PFSK-1 (cell line): ENCODE measurements at regions not wholly inside any gene's neighbourhood (a gene's known extent, or its start where the extent isn't known, plus 50 kb on each side); places are given as distances from the start of the nearest gene placed in this dataset.

Experiments
- FOXP2 ChIP-seq: optimal IDR thresholded peaks from 2 replicates; pipeline ENCODE3; 2011; ENCODE audit warnings: borderline replicate concordance, control low read depth, inconsistent platforms; ENCODE audit not compliant: insufficient read depth; ENCODE audit errors: extremely low read length, extremely low read depth
- POLR2AphosphoS5 ChIP-seq: IDR thresholded peaks from 2 replicates; pipeline ENCODE4 v1.6.1; 2012; ENCODE audit warnings: low read depth, mild to moderate bottlenecking, control low read depth, low read length, moderate library complexity
- SIN3A ChIP-seq: IDR thresholded peaks from 2 replicates; pipeline ENCODE4 v1.6.1; 2012; ENCODE audit warnings: mild to moderate bottlenecking, low read length, moderate library complexity, borderline replicate concordance; ENCODE audit not compliant: insufficient read depth
- TAF1 ChIP-seq: IDR thresholded peaks from 2 replicates; pipeline ENCODE4 v1.6.1; 2012; ENCODE audit warnings: low read length, control low read depth, borderline replicate concordance; ENCODE audit not compliant: insufficient read depth
- TF ChIP-seq, protein P1 (sequence below), 2 experiments: IDR thresholded peaks; 2 replicates each; pipeline versions ENCODE4 v1.6.1 to v1.8.0; 2011 to 2012; ENCODE audit warnings: low read depth in 2 of 2, low read length in 2 of 2, control low read depth in 1 of 2, inconsistent platforms in 1 of 2, mild to moderate bottlenecking in 1 of 2, moderate library complexity in 1 of 2; ENCODE audit not compliant: insufficient read depth in 1 of 2

DNA sequence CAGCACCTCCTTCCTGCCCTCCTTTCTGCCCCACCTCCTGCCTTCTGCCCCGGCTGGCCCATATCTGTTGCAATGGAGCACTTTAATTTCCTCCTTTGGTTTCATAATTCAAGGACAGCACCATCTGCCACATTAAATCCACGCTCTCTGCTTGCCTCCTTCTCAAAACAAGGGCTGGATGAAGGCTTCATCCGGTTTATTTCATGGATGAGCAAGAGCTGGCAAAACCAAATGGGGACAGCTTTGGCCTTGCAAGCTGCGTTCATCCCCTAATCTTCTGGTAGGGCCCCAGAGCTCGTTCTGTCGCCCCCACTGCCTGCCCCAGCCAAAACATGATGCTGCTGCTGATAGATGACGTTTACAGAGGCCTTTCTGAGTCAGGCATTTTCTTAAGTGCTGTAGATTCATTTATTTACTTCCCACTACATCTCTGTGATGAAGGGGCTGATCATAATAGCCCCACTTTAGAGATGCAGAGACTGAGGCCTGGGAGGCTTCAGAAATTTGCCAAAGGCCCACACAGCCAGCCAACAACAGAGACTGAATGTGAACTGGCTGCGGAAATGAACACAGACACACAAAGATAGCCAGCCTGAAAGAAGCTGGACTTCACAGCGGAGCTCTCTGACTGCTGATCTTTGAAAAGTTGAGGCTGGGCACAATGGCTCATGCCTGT lies 115.6 kb upstream of the CPEB4 start:
- TF ChIP-seq, protein P1, sequence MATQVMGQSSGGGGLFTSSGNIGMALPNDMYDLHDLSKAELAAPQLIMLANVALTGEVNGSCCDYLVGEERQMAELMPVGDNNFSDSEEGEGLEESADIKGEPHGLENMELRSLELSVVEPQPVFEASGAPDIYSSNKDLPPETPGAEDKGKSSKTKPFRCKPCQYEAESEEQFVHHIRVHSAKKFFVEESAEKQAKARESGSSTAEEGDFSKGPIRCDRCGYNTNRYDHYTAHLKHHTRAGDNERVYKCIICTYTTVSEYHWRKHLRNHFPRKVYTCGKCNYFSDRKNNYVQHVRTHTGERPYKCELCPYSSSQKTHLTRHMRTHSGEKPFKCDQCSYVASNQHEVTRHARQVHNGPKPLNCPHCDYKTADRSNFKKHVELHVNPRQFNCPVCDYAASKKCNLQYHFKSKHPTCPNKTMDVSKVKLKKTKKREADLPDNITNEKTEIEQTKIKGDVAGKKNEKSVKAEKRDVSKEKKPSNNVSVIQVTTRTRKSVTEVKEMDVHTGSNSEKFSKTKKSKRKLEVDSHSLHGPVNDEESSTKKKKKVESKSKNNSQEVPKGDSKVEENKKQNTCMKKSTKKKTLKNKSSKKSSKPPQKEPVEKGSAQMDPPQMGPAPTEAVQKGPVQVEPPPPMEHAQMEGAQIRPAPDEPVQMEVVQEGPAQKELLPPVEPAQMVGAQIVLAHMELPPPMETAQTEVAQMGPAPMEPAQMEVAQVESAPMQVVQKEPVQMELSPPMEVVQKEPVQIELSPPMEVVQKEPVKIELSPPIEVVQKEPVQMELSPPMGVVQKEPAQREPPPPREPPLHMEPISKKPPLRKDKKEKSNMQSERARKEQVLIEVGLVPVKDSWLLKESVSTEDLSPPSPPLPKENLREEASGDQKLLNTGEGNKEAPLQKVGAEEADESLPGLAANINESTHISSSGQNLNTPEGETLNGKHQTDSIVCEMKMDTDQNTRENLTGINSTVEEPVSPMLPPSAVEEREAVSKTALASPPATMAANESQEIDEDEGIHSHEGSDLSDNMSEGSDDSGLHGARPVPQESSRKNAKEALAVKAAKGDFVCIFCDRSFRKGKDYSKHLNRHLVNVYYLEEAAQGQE (IDR thresholded peaks at IDR 0.05; ENCODE audit: insufficient read depth in 1 of 2, low read depth in 2 of 2, low read length in 2 of 2) = no peak
- TF ChIP-seq TAF1 = no peak
- TF ChIP-seq SIN3A = no peak
- no peak for TF ChIP-seq FOXP2
- no peak for TF ChIP-seq POLR2AphosphoS5

DNA sequence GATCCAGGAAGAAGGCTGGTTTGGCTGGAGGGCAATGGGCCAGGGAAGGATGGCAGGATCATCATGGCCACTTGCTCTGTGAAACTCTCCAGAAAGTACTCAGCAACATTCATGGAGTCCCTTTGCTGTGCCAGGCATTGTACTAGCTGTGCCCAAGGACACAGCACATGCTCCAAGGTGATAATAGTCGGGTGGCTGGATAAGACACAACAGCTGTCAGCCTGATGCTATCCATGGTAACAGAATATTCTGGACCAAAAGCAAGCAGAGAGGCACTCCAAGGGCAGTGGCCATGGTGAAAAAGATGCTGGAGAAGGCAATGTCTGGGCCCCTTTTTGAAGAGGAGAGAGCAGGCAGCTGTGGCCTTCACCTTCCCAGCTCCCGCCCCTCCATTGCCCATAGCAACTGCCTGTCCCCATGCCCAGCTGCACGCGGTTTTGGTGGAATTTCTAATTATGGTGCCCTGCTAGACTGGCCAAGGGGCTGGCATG lies 113.8 kb upstream of the CPEB4 start:
- TF ChIP-seq, protein P1 (IDR thresholded peaks at IDR 0.05; ENCODE audit: insufficient read depth in 1 of 2, low read depth in 2 of 2, low read length in 2 of 2) = 0 out of 4 replicates have a peak, but pooled peaks of 1 of the 2 experiments have one; percentile 27
- no peak for TF ChIP-seq FOXP2

DNA sequence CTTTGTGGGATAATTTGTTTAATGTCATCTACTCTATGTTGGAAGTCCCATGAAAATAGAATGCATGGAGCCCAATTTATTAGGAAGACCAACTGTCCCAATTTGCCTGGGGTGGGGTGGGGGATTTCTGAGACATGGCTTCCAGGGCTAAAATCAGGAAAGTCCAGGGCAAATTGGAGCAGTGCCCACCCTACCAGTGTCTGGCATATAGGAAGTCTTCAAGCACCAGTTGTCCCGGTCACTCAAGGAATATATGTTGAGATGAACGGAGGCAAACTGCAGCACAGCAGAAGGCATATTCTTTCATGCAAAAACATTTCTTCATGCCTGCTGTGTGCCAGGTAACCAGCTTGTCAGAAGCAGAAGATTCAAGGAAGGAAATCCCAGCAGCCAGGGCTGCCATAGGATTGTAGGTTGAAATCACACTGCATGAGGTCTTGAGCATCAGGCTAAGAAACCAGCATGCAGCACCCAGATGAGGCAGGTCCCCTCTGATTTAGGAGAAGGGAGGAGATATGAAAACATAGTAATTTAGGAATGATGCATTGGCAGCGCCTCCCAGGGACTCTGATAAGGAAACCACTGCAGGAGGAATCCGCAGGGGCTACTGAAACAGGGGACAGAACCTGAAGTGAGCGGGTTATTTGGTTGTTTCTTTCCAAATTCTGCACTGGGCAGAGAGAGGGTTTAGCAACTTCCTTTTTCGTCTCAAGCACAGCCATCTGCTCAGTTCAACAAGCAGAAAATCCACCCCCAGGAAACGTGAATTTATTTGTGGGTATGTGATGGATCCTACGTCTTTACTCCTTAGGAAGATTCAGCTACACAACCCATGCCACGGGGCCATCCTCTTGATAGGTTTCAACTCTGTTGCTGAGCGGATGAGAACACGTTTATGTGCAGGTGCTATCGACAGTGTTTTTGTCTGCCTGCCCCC lies 112.6 kb upstream of the CPEB4 start:
- no peak for TF ChIP-seq POLR2AphosphoS5
- TF ChIP-seq, protein P1 (IDR thresholded peaks at IDR 0.05; ENCODE audit: insufficient read depth in 1 of 2, low read depth in 2 of 2, low read length in 2 of 2) = no peak

DNA sequence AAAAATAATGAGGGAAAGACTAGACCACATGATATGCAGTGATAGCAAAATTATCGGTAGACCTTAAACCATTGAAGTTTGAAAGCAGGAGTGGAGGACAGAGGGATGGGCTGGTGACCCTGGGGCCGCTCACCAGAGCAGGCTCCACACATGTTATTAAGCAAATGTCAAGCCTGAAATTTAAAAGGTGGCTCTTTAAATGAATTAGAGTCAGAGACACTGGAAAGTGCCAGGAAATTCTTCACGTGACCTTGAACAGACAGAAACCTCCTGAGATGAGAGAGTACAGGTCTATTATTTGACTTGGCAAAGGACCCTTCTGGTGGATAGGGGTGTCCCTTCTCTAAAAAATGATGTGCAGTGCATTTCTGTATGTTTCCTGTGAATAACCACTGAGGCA lies 111.0 kb upstream of the CPEB4 start:
- TF ChIP-seq POLR2AphosphoS5 = no peak

DNA sequence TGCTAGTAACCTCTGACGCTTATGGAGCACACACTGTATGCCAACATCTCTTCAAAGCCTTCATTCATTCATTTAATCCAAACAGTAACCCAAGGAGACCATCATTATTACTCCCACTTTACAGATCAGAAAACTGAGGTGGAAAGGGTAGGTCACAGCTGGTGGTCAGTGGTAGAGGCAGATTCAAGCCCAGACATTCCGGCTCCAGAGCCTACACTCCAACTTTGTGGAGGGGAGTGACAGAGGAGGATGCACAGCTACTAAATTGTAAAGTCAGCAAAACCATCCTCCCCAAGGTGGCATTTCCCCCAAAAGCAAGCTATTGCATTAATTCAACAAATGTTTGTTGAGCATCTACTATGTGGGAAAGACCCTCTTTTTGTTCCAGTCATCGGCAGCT lies 110.5 kb upstream of the CPEB4 start:
- no peak for TF ChIP-seq FOXP2

DNA sequence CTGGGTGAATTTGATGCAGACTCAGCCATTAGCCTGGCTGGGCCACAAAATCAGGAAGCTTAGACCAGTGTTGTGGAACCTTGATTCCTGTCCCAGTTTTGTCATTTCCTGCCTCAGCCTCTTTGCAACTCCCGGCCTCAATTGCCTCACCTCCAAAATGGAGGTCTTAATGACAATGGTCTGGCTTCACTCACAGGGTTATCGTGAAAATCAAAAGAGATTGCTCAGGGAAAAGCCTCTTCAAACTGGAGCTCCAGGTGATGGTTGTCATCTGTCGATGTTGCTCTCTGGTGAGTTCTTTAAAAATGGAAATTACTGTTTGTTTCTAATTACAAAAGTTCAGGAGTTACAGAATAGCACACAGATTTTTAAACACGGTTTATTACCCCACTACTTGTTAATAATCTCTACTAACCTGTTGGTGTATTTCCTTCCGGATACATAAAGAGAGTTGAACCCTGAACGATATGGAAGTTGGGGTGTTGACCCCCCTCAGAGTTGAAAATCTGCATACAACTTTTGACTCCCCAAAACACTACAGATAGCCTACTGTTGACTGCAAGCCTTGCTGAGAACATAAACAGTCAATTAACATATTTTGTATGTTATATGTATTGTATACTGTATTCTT lies 109.9 kb upstream of the CPEB4 start:
- no peak for TF ChIP-seq POLR2AphosphoS5
- no peak for TF ChIP-seq SIN3A
- TF ChIP-seq FOXP2 = no peak
- TF ChIP-seq, protein P1 (IDR thresholded peaks at IDR 0.05; ENCODE audit: insufficient read depth in 1 of 2, low read depth in 2 of 2, low read length in 2 of 2) = no peak
